Endothelial cell of umbilical vein (primary cell): ENCODE measurements at regions not wholly inside any gene's neighbourhood (a gene's known extent, or its start where the extent isn't known, plus 50 kb on each side); places are given as distances from the start of the nearest gene placed in this dataset.

ENCODE experiments used
- EZH2 ChIP-seq: IDR thresholded peaks from 2 replicates; pipeline ENCODE4 v1.6.1; 2012; ENCODE audit warnings: borderline replicate concordance, low read depth, mild to moderate bottlenecking, moderate library complexity, low read length, inconsistent platforms; ENCODE audit not compliant: severe bottlenecking
- GATA2 ChIP-seq: IDR thresholded peaks from 2 replicates; pipeline ENCODE4 v1.7.0; 2011; ENCODE audit warnings: low read depth, mild to moderate bottlenecking, moderate library complexity, mixed read lengths, low read length; ENCODE audit not compliant: insufficient read length, insufficient read depth
- JUN ChIP-seq: IDR thresholded peaks from 2 replicates; pipeline ENCODE4 v1.6.1; 2011; ENCODE audit warnings: borderline replicate concordance, low read depth; ENCODE audit not compliant: insufficient read length, insufficient read depth
- MAX ChIP-seq: IDR thresholded peaks from 2 replicates; pipeline ENCODE4 v1.6.1; 2011; ENCODE audit not compliant: insufficient read depth, insufficient read length
- MYC ChIP-seq: IDR thresholded peaks from one replicate; pipeline ENCODE4 v1.6.1; 2011; ENCODE audit warnings: mild to moderate bottlenecking, low read depth, low read length
- POLR2A ChIP-seq: IDR thresholded peaks from 2 replicates; pipeline ENCODE4 v1.6.1; 2012; ENCODE audit warnings: low read depth, mild to moderate bottlenecking, control low read depth, low read length
- POLR2AphosphoS5 ChIP-seq: IDR thresholded peaks from 2 replicates; pipeline ENCODE4 v1.6.1; 2012; ENCODE audit warnings: low read depth, mild to moderate bottlenecking, control low read depth, low read length, moderate library complexity; ENCODE audit not compliant: insufficient read depth
- TF ChIP-seq, protein P1 (sequence below), 2 donors: IDR thresholded peaks; 1 replicate in 1 of 2; 2 replicates in 1 of 2; pipeline ENCODE4 v1.5.1; 2011; ENCODE audit warnings: low read length in 2 of 2, mild to moderate bottlenecking in 2 of 2, moderate library complexity in 2 of 2, control low read depth in 1 of 2, inconsistent platforms in 1 of 2, low read depth in 1 of 2; ENCODE audit not compliant: insufficient read depth in 1 of 2; ENCODE audit errors: extremely low read depth in 1 of 2

GRCh38 chr2:66013456-66013855 is 421.5 kb upstream of the MEIS1 start:
- no peak for TF ChIP-seq POLR2A
- TF ChIP-seq, protein P1, sequence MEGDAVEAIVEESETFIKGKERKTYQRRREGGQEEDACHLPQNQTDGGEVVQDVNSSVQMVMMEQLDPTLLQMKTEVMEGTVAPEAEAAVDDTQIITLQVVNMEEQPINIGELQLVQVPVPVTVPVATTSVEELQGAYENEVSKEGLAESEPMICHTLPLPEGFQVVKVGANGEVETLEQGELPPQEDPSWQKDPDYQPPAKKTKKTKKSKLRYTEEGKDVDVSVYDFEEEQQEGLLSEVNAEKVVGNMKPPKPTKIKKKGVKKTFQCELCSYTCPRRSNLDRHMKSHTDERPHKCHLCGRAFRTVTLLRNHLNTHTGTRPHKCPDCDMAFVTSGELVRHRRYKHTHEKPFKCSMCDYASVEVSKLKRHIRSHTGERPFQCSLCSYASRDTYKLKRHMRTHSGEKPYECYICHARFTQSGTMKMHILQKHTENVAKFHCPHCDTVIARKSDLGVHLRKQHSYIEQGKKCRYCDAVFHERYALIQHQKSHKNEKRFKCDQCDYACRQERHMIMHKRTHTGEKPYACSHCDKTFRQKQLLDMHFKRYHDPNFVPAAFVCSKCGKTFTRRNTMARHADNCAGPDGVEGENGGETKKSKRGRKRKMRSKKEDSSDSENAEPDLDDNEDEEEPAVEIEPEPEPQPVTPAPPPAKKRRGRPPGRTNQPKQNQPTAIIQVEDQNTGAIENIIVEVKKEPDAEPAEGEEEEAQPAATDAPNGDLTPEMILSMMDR (IDR thresholded peaks at IDR 0.05; ENCODE audit: extremely low read depth in 1 of 2, insufficient read depth in 1 of 2, low read depth in 1 of 2, low read length in 2 of 2), result no peak
- TF ChIP-seq EZH2, result no peak
- no peak for TF ChIP-seq POLR2AphosphoS5
- no peak for TF ChIP-seq MAX
- TF ChIP-seq MYC, result no peak
- no peak for TF ChIP-seq GATA2
- no peak for TF ChIP-seq JUN
